Transverse colon (tissue), 4 donors: ENCODE measurements at regions not wholly inside any gene's neighbourhood (a gene's known extent, or its start where the extent isn't known, plus 50 kb on each side); places are given as distances from the start of the nearest gene placed in this dataset.

Experiments used
- DNase-seq: peaks from one replicate; pipeline ENCODE4 v3.0.0-alpha.2; 2019
- H3K27ac ChIP-seq, 4 donors: fragments of 200-600 bp; sonication (generic); 2 replicates each; pipeline ENCODE4 v1.5.1; 2016 to 2018; ENCODE audit warnings: inconsistent platforms in 4 of 4
- H3K27me3 ChIP-seq: fragments of 200-600 bp; sonication (generic); 2 replicates; pipeline ENCODE4 v1.5.1; 2017; ENCODE audit warnings: inconsistent platforms
- H3K36me3 ChIP-seq, 4 donors: fragments of 200-600 bp; sonication (generic); 2 replicates each; pipeline ENCODE4 v1.5.1; 2017 to 2019; ENCODE audit warnings: inconsistent platforms in 4 of 4
- H3K4me1 ChIP-seq, 4 donors: fragments of 200-600 bp; sonication (generic); 2 replicates each; pipeline ENCODE4 v1.5.1; 2017 to 2020; ENCODE audit warnings: inconsistent platforms in 4 of 4
- H3K4me3 ChIP-seq, 4 donors: fragments of 200-600 bp; sonication (generic); 1 replicate in 1 of 4; 2 replicates in 3 of 4; pipeline versions ENCODE4 v1.5.1 to v1.6.1; 2017 to 2019; ENCODE audit warnings: inconsistent platforms in 4 of 4
- H3K9me3 ChIP-seq, 2 donors: fragments of 200-600 bp; sonication (generic); 2 replicates each; pipeline ENCODE4 v1.5.1; 2017 to 2019; ENCODE audit warnings: inconsistent platforms in 2 of 2
- CTCF ChIP-seq, 5 experiments: fragments of 200-600 bp in 3 of 5; fragments of 450-650 bp in 2 of 5; sonication (generic) in 3 of 5; IDR thresholded peaks; 1 replicate in 2 of 5; 2 replicates in 3 of 5; pipeline ENCODE4 v1.5.1; 2016 to 2017; ENCODE audit warnings: antibody characterized with exemption in 5 of 5, inconsistent platforms in 3 of 5, mild to moderate bottlenecking in 2 of 5, moderate library complexity in 1 of 5
- EP300 ChIP-seq: sonication (generic); formaldehyde crosslinking; IDR thresholded peaks from one replicate; pipeline ENCODE4 v1.6.1; 2017; ENCODE audit warnings: antibody characterized with exemption, low read depth
- POLR2A ChIP-seq: fragments of 450-650 bp; IDR thresholded peaks from one replicate; pipeline ENCODE4 v1.6.1; 2016; ENCODE audit warnings: antibody characterized with exemption, mild to moderate bottlenecking, moderate library complexity
- POLR2AphosphoS5 ChIP-seq, 3 donors: sonication (generic); formaldehyde crosslinking; IDR thresholded peaks; one replicate each; pipeline ENCODE4 v1.6.1; 2016; ENCODE audit warnings: antibody characterized with exemption in 3 of 3
- WGBS, 2 donors: methylation state at CpG; one replicate each; pipeline ENCODE4 v1.1.5; 2018; ENCODE audit warnings: low coverage in 1 of 2; 5-methylcytosine and 5-hydroxymethylcytosine counted together
- in situ Hi-C, 4 donors: fragments of 200-750 bp; cut with MboI; loops; one replicate each; pipeline versions ENCODE4 v1.15.0 to v1.15.1; 2017; ENCODE audit warnings: low sequenced_read_pairs in 3 of 4, low pct_ligation_motif_present in 1 of 4, low pct_unique_long_range_greater_than_20kb in 1 of 4
- intact Hi-C: fragments of 100-400 bp; cut with DNase I; formaldehyde crosslinking; loops from one replicate; pipeline ENCODE4 v1.15.1; 2023; ENCODE audit warnings: low total_unique reads

- Histone ChIP-seq H3K4me1 (no peaks in the 10 kb centered on the region), H3K36me3 (no peaks in the 10 kb centered on the region), H3K27ac (no peak overlapping the region), H3K9me3 (no peaks in the 10 kb centered on the region), H3K4me3 (no peak overlapping the region), H3K27me3 (peaks cover 5% of the 10 kb centered on the region)
- DNase-seq = no peak
- intact Hi-C loops = no loop called here
- WGBS, 2 donors = 62 to 63% methylated on average over 6 to 7 of the region's 7 CpGs
- in situ Hi-C loops = no loop called here
- no peak for TF ChIP-seq EP300
- no peak for TF ChIP-seq POLR2A
- TF ChIP-seq CTCF (IDR thresholded peaks at IDR 0.05) = no peak
- TF ChIP-seq POLR2AphosphoS5 (IDR thresholded peaks at IDR 0.05) = no peak
Measured at GRCh38 chr4:184895012-184895695, 69.4 kb upstream of the ACSL1 start.

- peaks cover 5% of the 10 kb centered on the region for H3K27me3 ChIP-seq
- H3K9me3 ChIP-seq = no peaks in the 10 kb centered on the region
- H3K27ac ChIP-seq = no peak overlapping the region
- H3K4me1 ChIP-seq = no peaks in the 10 kb centered on the region
- in situ Hi-C loops (no loop called here), intact Hi-C loops (no loop called here)
- no peaks in the 10 kb centered on the region for H3K36me3 ChIP-seq
- H3K4me3 ChIP-seq = no peak overlapping the region
- DNase-seq = peak; percentile 13
- no peak for TF ChIP-seq POLR2AphosphoS5 (IDR thresholded peaks at IDR 0.05)
- no peak for TF ChIP-seq CTCF (IDR thresholded peaks at IDR 0.05)
- no peak for TF ChIP-seq EP300
- TF ChIP-seq POLR2A = no peak
- WGBS, 2 donors = 68 to 70% methylated on average over 10 to 19 of the region's 19 CpGs
Measured at GRCh38 chr4:184896868-184897715, 71.3 kb upstream of the ACSL1 start.

- no peak overlapping the region for H3K4me3 ChIP-seq
- peaks cover 5% of the 10 kb centered on the region for H3K27me3 ChIP-seq
- TF ChIP-seq POLR2AphosphoS5 (IDR thresholded peaks at IDR 0.05) = no peak
- no peak for TF ChIP-seq EP300
- TF ChIP-seq POLR2A = no peak
- no peak for TF ChIP-seq CTCF (IDR thresholded peaks at IDR 0.05)
- in situ Hi-C loops = no loop called here
- no peaks in the 10 kb centered on the region for H3K9me3 ChIP-seq
- no peak overlapping the region for H3K27ac ChIP-seq
- no peak for DNase-seq
- intact Hi-C loops = no loop called here
- no peaks in the 10 kb centered on the region for H3K36me3 ChIP-seq
- WGBS, 2 donors = 65 to 77% methylated on average over 5 to 7 of the region's 7 CpGs
- no peaks in the 10 kb centered on the region for H3K4me1 ChIP-seq
Measured at GRCh38 chr4:184897895-184898294, 72.1 kb upstream of the ACSL1 start.

GRCh38 chr4:184898793-184899192 is 73.0 kb upstream of the ACSL1 start:
- no peaks in the 10 kb centered on the region for H3K9me3 ChIP-seq
- intact Hi-C loops (no loop called here), in situ Hi-C loops (no loop called here)
- H3K36me3 ChIP-seq = no peaks in the 10 kb centered on the region
- 87 to 89% methylated on average over 5 of the region's 5 CpGs for WGBS, 2 donors
- TF ChIP-seq CTCF (IDR thresholded peaks at IDR 0.05) = no peak
- TF ChIP-seq EP300 = no peak
- no peak for TF ChIP-seq POLR2AphosphoS5 (IDR thresholded peaks at IDR 0.05)
- TF ChIP-seq POLR2A = no peak
- no peak overlapping the region for H3K4me3 ChIP-seq
- no peaks in the 10 kb centered on the region for H3K4me1 ChIP-seq
- H3K27ac ChIP-seq = no peak overlapping the region
- DNase-seq = no peak
- peaks cover under 1% of the 10 kb centered on the region for H3K27me3 ChIP-seq
